CD14-positive monocyte (primary cell): ENCODE measurements at regions not wholly inside any gene's neighbourhood (a gene's known extent, or its start where the extent isn't known, plus 50 kb on each side); places are given as distances from the start of the nearest gene placed in this dataset.

Experiments
- DNase-seq, 3 donors: peaks; one replicate each; pipeline ENCODE4 v3.0.0-alpha.2; 2011 to 2022
- H2AFZ ChIP-seq: 2 replicates; pipeline ENCODE4 v1.6.0; 2012; ENCODE audit warnings: mild to moderate bottlenecking, low read depth, low read length, inconsistent platforms; ENCODE audit not compliant: insufficient read depth, poor library complexity, severe bottlenecking
- H3K27ac ChIP-seq, 2 donors: 1 replicate in 1 of 2; 2 replicates in 1 of 2; pipeline ENCODE4 v1.5.1; 2012 to 2013; ENCODE audit warnings: low read length in 2 of 2, control low read depth in 1 of 2, inconsistent platforms in 1 of 2, low read depth in 1 of 2, mild to moderate bottlenecking in 1 of 2
- H3K27me3 ChIP-seq, 2 donors: one replicate each; pipeline versions ENCODE4 v1.6.0 to v1.6.1; 2011 to 2013; ENCODE audit warnings: low read length in 2 of 2; ENCODE audit not compliant: control insufficient read depth in 2 of 2, insufficient read depth in 2 of 2
- H3K36me3 ChIP-seq, 2 donors: replicated peaks in 1 of 2; 1 replicate in 1 of 2; 2 replicates in 1 of 2; pipeline versions ENCODE4 v1.5.1 to v1.6.1; 2012 to 2013; ENCODE audit warnings: low read length in 2 of 2, control low read depth in 1 of 2, inconsistent platforms in 1 of 2, mild to moderate bottlenecking in 1 of 2; ENCODE audit not compliant: insufficient read depth in 2 of 2, control insufficient read depth in 1 of 2
- H3K4me1 ChIP-seq, 2 donors: 1 replicate in 1 of 2; 2 replicates in 1 of 2; pipeline versions ENCODE4 v1.5.1 to v1.6.1; 2012 to 2013; ENCODE audit warnings: low read length in 2 of 2, control low read depth in 1 of 2, inconsistent platforms in 1 of 2, mild to moderate bottlenecking in 1 of 2, moderate library complexity in 1 of 2; ENCODE audit not compliant: insufficient read depth in 2 of 2, control insufficient read depth in 1 of 2
- H3K4me2 ChIP-seq: replicated peaks from 2 replicates; pipeline ENCODE3; 2012; ENCODE audit warnings: low read length, moderate library complexity, mild to moderate bottlenecking; ENCODE audit not compliant: poor library complexity, severe bottlenecking; ENCODE audit errors: extremely low read depth
- H3K4me3 ChIP-seq, 3 experiments: fragments of 200-600 bp in 1 of 3; sonication (generic) in 1 of 3; replicated peaks in 1 of 3; 1 replicate in 2 of 3; 2 replicates in 1 of 3; pipeline ENCODE4 v1.5.1; 2011 to 2013; ENCODE audit warnings: low read length in 3 of 3, mild to moderate bottlenecking in 3 of 3, control low read depth in 2 of 3, low read depth in 2 of 3, inconsistent platforms in 1 of 3, moderate library complexity in 1 of 3
- H3K79me2 ChIP-seq: 2 replicates; pipeline ENCODE4 v1.6.0; 2012; ENCODE audit warnings: mild to moderate bottlenecking, control low read depth, inconsistent platforms, low read length, moderate library complexity; ENCODE audit not compliant: insufficient read depth
- H3K9ac ChIP-seq: 2 replicates; pipeline ENCODE4 v1.6.0; 2017; ENCODE audit warnings: low read length, mild to moderate bottlenecking; ENCODE audit not compliant: insufficient read depth, poor library complexity, severe bottlenecking
- H3K9me3 ChIP-seq, 2 donors: replicated peaks in 1 of 2; 1 replicate in 1 of 2; 2 replicates in 1 of 2; pipeline versions ENCODE4 v1.5.1 to v1.6.1; 2012 to 2013; ENCODE audit warnings: low read length in 2 of 2, control low read depth in 1 of 2; ENCODE audit not compliant: control insufficient read depth in 1 of 2, insufficient read depth in 1 of 2
- H4K20me1 ChIP-seq: 2 replicates; pipeline ENCODE4 v1.6.0; 2012; ENCODE audit warnings: mild to moderate bottlenecking, low read length, control low read depth, moderate library complexity; ENCODE audit not compliant: insufficient read depth
- H3K27ac Mint-ChIP-seq, 7 donors: one replicate each; pipeline ENCODE4 v1.8.0; 2020; ENCODE audit warnings: mild to moderate bottlenecking in 7 of 7, mixed read lengths in 7 of 7, moderate library complexity in 6 of 7, inconsistent platforms in 2 of 7
- H3K27me3 Mint-ChIP-seq, 3 donors: one replicate each; pipeline ENCODE4 v1.8.0; 2021 to 2022; ENCODE audit warnings: low read depth in 3 of 3, mild to moderate bottlenecking in 3 of 3, mixed read lengths in 3 of 3, moderate library complexity in 3 of 3, inconsistent platforms in 1 of 3
- H3K36me3 Mint-ChIP-seq, 2 donors: one replicate each; pipeline ENCODE4 v1.8.0; 2020; ENCODE audit warnings: mixed read lengths in 2 of 2, inconsistent platforms in 1 of 2, mild to moderate bottlenecking in 1 of 2
- H3K4me1 Mint-ChIP-seq: one replicate; pipeline ENCODE4 v1.8.0; 2020; ENCODE audit warnings: mild to moderate bottlenecking, mixed read lengths
- H3K4me3 Mint-ChIP-seq, 2 donors: one replicate each; pipeline ENCODE4 v1.8.0; 2020; ENCODE audit warnings: mild to moderate bottlenecking in 2 of 2, mixed read lengths in 2 of 2, moderate library complexity in 1 of 2
- H3K9me3 Mint-ChIP-seq, 7 donors: one replicate each; pipeline ENCODE4 v1.8.0; 2020 to 2022; ENCODE audit warnings: mixed read lengths in 7 of 7, mild to moderate bottlenecking in 6 of 7, moderate library complexity in 6 of 7, inconsistent platforms in 2 of 7
- CTCF ChIP-seq: fragments of 200-600 bp; IDR thresholded peaks from one replicate; pipeline ENCODE4 v1.8.0; 2022; ENCODE audit warnings: antibody characterized with exemption, mild to moderate bottlenecking
- WGBS: methylation state at CpG from one replicate; pipeline ENCODE4 v1.1.5; 2013; ENCODE audit warnings: missing lambda C conversion rate; ENCODE audit not compliant: insufficient coverage; 5-methylcytosine and 5-hydroxymethylcytosine counted together
- intact Hi-C, 2 donors: fragments of 100-400 bp; cut with micrococcal nuclease; formaldehyde crosslinking; loops; one replicate each; pipeline versions ENCODE4 v1.15.0 to v1.15.1; 2023

GRCh38 chr2:189327879-189328847 lies 113.1 kb upstream of the WDR75 start:
- Mint-ChIP-seq H3K27me3 (peaks cover 2 to 4% (median 3%) of the 10 kb centered on the region in 3 donors), H3K36me3 (no peaks in the 10 kb centered on the region), H3K27ac (no peak overlapping the region), H3K9me3 (peaks cover 1 to 13% (median 4%) of the 10 kb centered on the region in 7 donors), H3K4me3 (no peak overlapping the region), H3K4me1 (no peaks in the 10 kb centered on the region)
- no peaks in the 10 kb centered on the region for H3K9me3 ChIP-seq
- H3K9ac ChIP-seq, result no peak overlapping the region
- H3K4me3 ChIP-seq, result no peak overlapping the region
- no peaks in the 10 kb centered on the region for H3K4me1 ChIP-seq
- H3K27me3 ChIP-seq, result no peaks in the 10 kb centered on the region
- intact Hi-C loops, result no loop called here
- H3K4me2 ChIP-seq, result no peak overlapping the region
- no peak overlapping the region for H2AFZ ChIP-seq
- H3K27ac ChIP-seq, result no peak overlapping the region
- H3K79me2 ChIP-seq, result no peaks in the 10 kb centered on the region
- H4K20me1 ChIP-seq, result no peaks in the 10 kb centered on the region
- WGBS, result 75% methylated on average over 2 of the region's 2 CpGs
- no peaks in the 10 kb centered on the region for H3K36me3 ChIP-seq
- TF ChIP-seq CTCF, result no peak
- no peak for DNase-seq

DNA sequence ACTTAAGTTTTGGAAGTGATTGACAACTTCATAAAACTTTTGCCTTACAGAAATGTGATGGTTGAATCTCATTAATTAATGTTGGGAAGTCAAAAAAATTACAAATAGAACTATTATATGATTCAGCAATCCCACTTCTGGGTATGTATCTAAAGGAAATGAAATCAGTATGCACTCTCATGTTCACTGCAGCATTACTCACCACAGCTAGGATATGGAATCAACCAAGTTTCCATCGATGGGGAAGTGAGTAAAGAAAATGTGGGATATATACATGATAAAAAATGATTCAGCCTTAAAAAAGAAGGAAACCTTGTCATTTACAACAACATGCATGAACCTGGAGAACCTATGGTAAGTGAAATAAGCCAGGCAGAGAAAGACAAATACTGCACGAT lies 112.4 kb upstream of the WDR75 start:
- H3K27ac ChIP-seq, result no peak overlapping the region
- H3K36me3 ChIP-seq, result no peaks in the 10 kb centered on the region
- Mint-ChIP-seq H3K9me3 (peaks cover 0 to 13% (median 4%) of the 10 kb centered on the region in 7 donors), H3K4me1 (no peaks in the 10 kb centered on the region), H3K27me3 (peaks cover 2 to 4% (median 3%) of the 10 kb centered on the region in 3 donors), H3K36me3 (no peaks in the 10 kb centered on the region), H3K4me3 (no peak overlapping the region), H3K27ac (no peak overlapping the region)
- H3K4me1 ChIP-seq, result no peaks in the 10 kb centered on the region
- no peaks in the 10 kb centered on the region for H4K20me1 ChIP-seq
- no peak overlapping the region for H3K4me3 ChIP-seq
- no CpG with 5 or more reads among the region's 2 CpGs for WGBS
- DNase-seq, result no peak
- H3K79me2 ChIP-seq, result no peaks in the 10 kb centered on the region
- H3K9ac ChIP-seq, result no peak overlapping the region
- intact Hi-C loops, result no loop called here
- H3K9me3 ChIP-seq, result no peaks in the 10 kb centered on the region
- no peak for TF ChIP-seq CTCF
- no peak overlapping the region for H3K4me2 ChIP-seq
- no peaks in the 10 kb centered on the region for H3K27me3 ChIP-seq
- no peak overlapping the region for H2AFZ ChIP-seq
